CD8-positive, alpha-beta memory T cell (primary cell): ENCODE measurements at regions not wholly inside any gene's neighbourhood (a gene's known extent, or its start where the extent isn't known, plus 50 kb on each side); places are given as distances from the start of the nearest gene placed in this dataset.
"Not testable (repeated sequence)": the region's sequence is repeated elsewhere in the genome, so short reads cannot be mapped to it uniquely, and the experiment has no call there.

ENCODE experiments used
- CTCF ChIA-PET: fragments of 350-600 bp; sonication (Branson Sonifier 250); formaldehyde crosslinking; loops from one replicate; lab custom pipeline; 2021; ENCODE audit warnings: antibody characterized with exemption; lab: Charles Lee
- POLR2A ChIA-PET: fragments of 350-600 bp; sonication (Branson Sonifier 250); formaldehyde crosslinking; loops from one replicate; lab custom pipeline; 2021; ENCODE audit warnings: antibody characterized with exemption; lab: Charles Lee
- DNase-seq, 5 donors: peaks; one replicate each; pipeline versions ENCODE4 v3.0.0 to v3.0.0-alpha.2; 2020 to 2022; ENCODE audit warnings: mixed read lengths in 1 of 5
- H3K27ac ChIP-seq: one replicate; pipeline ENCODE4 v1.7.0; 2013; ENCODE audit warnings: low read depth, mild to moderate bottlenecking, low read length, moderate library complexity
- H3K27me3 ChIP-seq: 2 replicates; pipeline ENCODE4 v1.7.0; 2013; ENCODE audit warnings: low read length, mild to moderate bottlenecking; ENCODE audit not compliant: insufficient read depth, poor library complexity, severe bottlenecking
- H3K36me3 ChIP-seq: 2 replicates; pipeline ENCODE4 v1.7.0; 2013; ENCODE audit warnings: mild to moderate bottlenecking, low read length, moderate library complexity; ENCODE audit not compliant: insufficient read depth
- H3K4me1 ChIP-seq: 2 replicates; pipeline ENCODE4 v1.7.0; 2013; ENCODE audit warnings: mild to moderate bottlenecking, low read length, moderate library complexity; ENCODE audit not compliant: insufficient read depth
- H3K4me3 ChIP-seq: 2 replicates; pipeline ENCODE4 v1.7.0; 2013; ENCODE audit warnings: mild to moderate bottlenecking, low read length
- H3K9me3 ChIP-seq: 2 replicates; pipeline ENCODE4 v1.7.0; 2013; ENCODE audit warnings: mild to moderate bottlenecking, low read length
- H3K27ac Mint-ChIP-seq, 8 donors: one replicate each; pipeline ENCODE4 v1.8.0; 2020 to 2021; ENCODE audit warnings: mixed read lengths in 8 of 8, mild to moderate bottlenecking in 6 of 8, inconsistent platforms in 3 of 8, moderate library complexity in 3 of 8
- H3K27me3 Mint-ChIP-seq, 2 donors: one replicate each; pipeline ENCODE4 v1.8.0; 2020 to 2021; ENCODE audit warnings: mixed read lengths in 2 of 2, mild to moderate bottlenecking in 1 of 2, moderate library complexity in 1 of 2
- H3K36me3 Mint-ChIP-seq, 3 donors: one replicate each; pipeline ENCODE4 v1.8.0; 2020 to 2021; ENCODE audit warnings: mixed read lengths in 3 of 3, inconsistent platforms in 1 of 3, mild to moderate bottlenecking in 1 of 3
- H3K4me1 Mint-ChIP-seq, 3 donors: one replicate each; pipeline ENCODE4 v1.8.0; 2020 to 2021; ENCODE audit warnings: mixed read lengths in 3 of 3, inconsistent platforms in 1 of 3, mild to moderate bottlenecking in 1 of 3
- H3K4me3 Mint-ChIP-seq, 7 donors: one replicate each; pipeline ENCODE4 v1.8.0; 2020 to 2021; ENCODE audit warnings: mixed read lengths in 7 of 7, mild to moderate bottlenecking in 6 of 7, moderate library complexity in 4 of 7, inconsistent platforms in 2 of 7
- H3K9me3 Mint-ChIP-seq, 5 donors: one replicate each; pipeline ENCODE4 v1.8.0; 2020 to 2022; ENCODE audit warnings: mixed read lengths in 5 of 5, mild to moderate bottlenecking in 3 of 5, moderate library complexity in 2 of 5, inconsistent platforms in 1 of 5

- ChIA-PET CTCF (no interaction called here), POLR2A (no interaction called here)
- Histone ChIP-seq H3K9me3 (no peaks in the 10 kb centered on the region), H3K4me3 (no peak overlapping the region), H3K27ac (no peak overlapping the region), H3K4me1 (no peaks in the 10 kb centered on the region), H3K27me3 (no peaks in the 10 kb centered on the region), H3K36me3 (no peaks in the 10 kb centered on the region)
- Mint-ChIP-seq H3K4me1 (peaks cover 0 to 3% (median 0%) of the 10 kb centered on the region in 3 donors), H3K9me3 (peaks cover 0 to 6% (median 2%) of the 10 kb centered on the region in 5 donors), H3K36me3 (peaks cover 0 to 21% (median 0%) of the 10 kb centered on the region in 3 donors), H3K27ac (no peak overlapping the region), H3K4me3 (no peak overlapping the region), H3K27me3 (no peaks in the 10 kb centered on the region)
- no peak for DNase-seq
Observed at GRCh38 chr3:31321620-31322019, 211.1 kb upstream of the STT3B start.

GRCh38 chr3:31322460-31322859 lies 210.3 kb upstream of the STT3B start:
- ChIA-PET CTCF (no interaction called here), POLR2A (no interaction called here)
- Mint-ChIP-seq H3K4me3 (no peak overlapping the region), H3K4me1 (peaks cover 0 to 3% (median 0%) of the 10 kb centered on the region in 3 donors), H3K27ac (no peak overlapping the region), H3K9me3 (peaks cover 0 to 4% (median 0%) of the 10 kb centered on the region in 5 donors), H3K27me3 (no peaks in the 10 kb centered on the region), H3K36me3 (peaks cover 0 to 18% (median 0%) of the 10 kb centered on the region in 3 donors)
- Histone ChIP-seq H3K4me3 (no peak overlapping the region), H3K36me3 (no peaks in the 10 kb centered on the region), H3K9me3 (no peaks in the 10 kb centered on the region), H3K27ac (no peak overlapping the region), H3K27me3 (no peaks in the 10 kb centered on the region), H3K4me1 (no peaks in the 10 kb centered on the region)
- DNase-seq = no peak

- POLR2A ChIA-PET = not testable (repeated sequence)
Observed at GRCh38 chr3:31327826-31328357, 204.8 kb upstream of the STT3B start.

GRCh38 chr3:31331278-31331677 lies 201.4 kb upstream of the STT3B start:
- DNase-seq = no peak
- Histone ChIP-seq H3K4me3 (no peak overlapping the region), H3K4me1 (no peaks in the 10 kb centered on the region), H3K9me3 (no peaks in the 10 kb centered on the region), H3K27me3 (no peaks in the 10 kb centered on the region), H3K36me3 (no peaks in the 10 kb centered on the region), H3K27ac (no peak overlapping the region)
- peaks cover 0 to 2% of the 10 kb centered on the region in 2 donors for H3K27me3 Mint-ChIP-seq
- H3K4me3 Mint-ChIP-seq = no peak overlapping the region
- no peaks in the 10 kb centered on the region for H3K4me1 Mint-ChIP-seq
- CTCF ChIA-PET = no interaction called here
- peaks cover 6 to 19% (median 10%) of the 10 kb centered on the region in 5 donors for H3K9me3 Mint-ChIP-seq
- H3K36me3 Mint-ChIP-seq = peaks cover 0 to 32% (median 2%) of the 10 kb centered on the region in 3 donors
- H3K27ac Mint-ChIP-seq = no peak overlapping the region
- POLR2A ChIA-PET = interaction anchor here (0.7 kb wide), 1 partner anchor 1180 kb away, joined by 3 read pairs; no protein-coding TSS in a partner anchor

More at GRCh38 chr3:31327826-31328357, 204.8 kb upstream of the STT3B start:
- H3K36me3 ChIP-seq, H3K27me3 Mint-ChIP-seq, H3K4me1 ChIP-seq, H3K27me3 ChIP-seq, DNase-seq, H3K27ac ChIP-seq, H3K4me3 ChIP-seq, H3K4me3 Mint-ChIP-seq, H3K4me1 Mint-ChIP-seq, H3K9me3 ChIP-seq, CTCF ChIA-PET: not testable (repeated sequence)
- H3K9me3 Mint-ChIP-seq = peaks cover 1 to 11% (median 6%) of the 10 kb centered on the region in 5 donors
- H3K36me3 Mint-ChIP-seq = peaks cover 0 to 33% (median 0%) of the 10 kb centered on the region in 3 donors
- peak overlapping the region in 1 of 8 donors; percentile 56 for H3K27ac Mint-ChIP-seq

GRCh38 chr3:31341130-31341529 lies 191.6 kb upstream of the STT3B start:
- no peaks in the 10 kb centered on the region for H3K4me1 Mint-ChIP-seq
- ChIA-PET POLR2A (interaction anchor here (0.6 kb wide), 1 partner anchor 44 kb away, joined by 5 read pairs; no protein-coding TSS in a partner anchor), CTCF (no interaction called here)
- Histone ChIP-seq H3K27me3 (no peaks in the 10 kb centered on the region), H3K4me3 (no peak overlapping the region), H3K9me3 (no peaks in the 10 kb centered on the region), H3K4me1 (no peaks in the 10 kb centered on the region), H3K27ac (no peak overlapping the region), H3K36me3 (no peaks in the 10 kb centered on the region)
- peaks cover 0 to 8% (median 3%) of the 10 kb centered on the region in 5 donors for H3K9me3 Mint-ChIP-seq
- H3K27ac Mint-ChIP-seq = no peak overlapping the region
- no peaks in the 10 kb centered on the region for H3K27me3 Mint-ChIP-seq
- no peak overlapping the region for H3K4me3 Mint-ChIP-seq
- peaks cover 0 to 12% (median 2%) of the 10 kb centered on the region in 3 donors for H3K36me3 Mint-ChIP-seq
- no peak for DNase-seq

- Histone ChIP-seq H3K4me1 (no peaks in the 10 kb centered on the region), H3K27ac (no peak overlapping the region), H3K36me3 (no peaks in the 10 kb centered on the region), H3K4me3 (no peak overlapping the region), H3K9me3 (no peaks in the 10 kb centered on the region), H3K27me3 (no peaks in the 10 kb centered on the region)
- Mint-ChIP-seq H3K36me3 (peaks cover 0 to 12% (median 2%) of the 10 kb centered on the region in 3 donors), H3K4me3 (no peak overlapping the region), H3K27ac (peak overlapping the region in 2 of 8 donors; percentile 8 to 69), H3K9me3 (peaks cover 0 to 8% (median 3%) of the 10 kb centered on the region in 5 donors), H3K27me3 (no peaks in the 10 kb centered on the region), H3K4me1 (no peaks in the 10 kb centered on the region)
- POLR2A ChIA-PET = no interaction called here
- CTCF ChIA-PET = no interaction called here
- DNase-seq = no peak
Observed at GRCh38 chr3:31343075-31343474, 189.7 kb upstream of the STT3B start.

- Mint-ChIP-seq H3K4me3 (no peak overlapping the region), H3K9me3 (peaks cover 0 to 8% (median 3%) of the 10 kb centered on the region in 5 donors), H3K27me3 (no peaks in the 10 kb centered on the region), H3K36me3 (peaks cover 0 to 12% (median 2%) of the 10 kb centered on the region in 3 donors), H3K4me1 (no peaks in the 10 kb centered on the region), H3K27ac (no peak overlapping the region)
- Histone ChIP-seq H3K4me1 (no peaks in the 10 kb centered on the region), H3K4me3 (no peak overlapping the region), H3K27me3 (no peaks in the 10 kb centered on the region), H3K9me3 (no peaks in the 10 kb centered on the region), H3K27ac (no peak overlapping the region), H3K36me3 (no peaks in the 10 kb centered on the region)
- no peak for DNase-seq
- CTCF ChIA-PET = no interaction called here
- POLR2A ChIA-PET = no interaction called here
Observed at GRCh38 chr3:31345581-31345980, 187.1 kb upstream of the STT3B start.

GRCh38 chr3:31346542-31346979 lies 186.2 kb upstream of the STT3B start:
- Histone ChIP-seq H3K4me1 (no peaks in the 10 kb centered on the region), H3K4me3 (no peak overlapping the region), H3K27me3 (no peaks in the 10 kb centered on the region), H3K36me3 (no peaks in the 10 kb centered on the region), H3K27ac (no peak overlapping the region), H3K9me3 (no peaks in the 10 kb centered on the region)
- no peaks in the 10 kb centered on the region for H3K4me1 Mint-ChIP-seq
- H3K36me3 Mint-ChIP-seq = peaks cover 0 to 12% (median 2%) of the 10 kb centered on the region in 3 donors
- no peak overlapping the region for H3K27ac Mint-ChIP-seq
- no peak for DNase-seq
- peaks cover 0 to 1% of the 10 kb centered on the region in 2 donors for H3K27me3 Mint-ChIP-seq
- POLR2A ChIA-PET = no interaction called here
- CTCF ChIA-PET = no interaction called here
- peaks cover 0 to 8% (median 3%) of the 10 kb centered on the region in 5 donors for H3K9me3 Mint-ChIP-seq
- no peak overlapping the region for H3K4me3 Mint-ChIP-seq
